HepG2 (cell line): ENCODE measurements at regions not wholly inside any gene's neighbourhood (a gene's known extent, or its start where the extent isn't known, plus 50 kb on each side); places are given as distances from the start of the nearest gene placed in this dataset.

Experiments
- ATAC-seq: fragments of 200-7000 bp; cut with Tn5 transposase; 3 replicates; pipeline ENCODE4 v1.9.1; 2020; ENCODE audit warnings: mild to moderate bottlenecking, moderate library complexity
- BruUV-seq: library from RNA; stranded (reverse); fragments of 400-500 nt; replicated peaks from 2 replicates; lab custom pipeline; 2021; lab: Mats Ljungman, UMichigan
- CTCF ChIA-PET: fragments of 300-600 bp; formaldehyde crosslinking; extraction: SDS; loops from one replicate; lab custom pipeline; 2021; ENCODE audit warnings: low total read pairs, inconsistent platforms, low intra/inter-chr PET ratio; lab: Yijun Ruan, JAX
- POLR2A ChIA-PET: fragments of 350-600 bp; sonication (Branson Sonifier 250); formaldehyde crosslinking; loops from one replicate; lab custom pipeline; 2020; ENCODE audit warnings: antibody characterized with exemption, inconsistent platforms; lab: Yijun Ruan, JAX
- DNase-seq: peaks from one replicate; pipeline ENCODE4 v3.0.0-alpha.2; 2015; ENCODE audit warnings: low spot score
- FAIRE-seq: peaks from 3 replicates; lab custom pipeline; 2011; peaks lifted over from hg19 to GRCh38; lab: Jason Lieb, UNC
- H2AFZ ChIP-seq: one replicate; pipeline ENCODE4 v1.6.1; 2011; ENCODE audit warnings: low read length, inconsistent platforms
- H3K27ac ChIP-seq: fragments of 300-600 bp; 3 replicates; pipeline ENCODE4 v1.8.0; 2011; ENCODE audit warnings: mixed run types, mild to moderate bottlenecking, mixed read lengths, low read length, inconsistent platforms; ENCODE audit not compliant: insufficient read depth; ENCODE audit errors: extremely low read length
- H3K27me3 ChIP-seq, 2 experiments: fragments of 200-600 bp in 1 of 2; 2 replicates in 1 of 2; 3 replicates in 1 of 2; pipeline versions ENCODE4 v1.6.0 to v1.8.0; 2011; ENCODE audit warnings: low read length in 2 of 2, mild to moderate bottlenecking in 2 of 2, moderate library complexity in 2 of 2, inconsistent platforms in 1 of 2; ENCODE audit not compliant: insufficient read depth in 2 of 2, control insufficient read depth in 1 of 2
- H3K36me3 ChIP-seq, 2 experiments: fragments of 200-600 bp in 1 of 2; replicated peaks in 1 of 2; 2 replicates in 1 of 2; 3 replicates in 1 of 2; pipeline versions ENCODE4 v1.5.1 to v1.8.0; 2011; ENCODE audit warnings: low read length in 2 of 2, inconsistent platforms in 1 of 2; ENCODE audit not compliant: insufficient read depth in 2 of 2, control insufficient read depth in 1 of 2
- H3K4me1 ChIP-seq: 2 replicates; pipeline ENCODE4 v1.5.1; 2012; ENCODE audit warnings: low read length, inconsistent platforms; ENCODE audit not compliant: insufficient read depth
- H3K4me2 ChIP-seq: 2 replicates; pipeline ENCODE4 v1.6.0; 2011; ENCODE audit warnings: low read depth, low read length, inconsistent platforms
- H3K4me3 ChIP-seq, 3 experiments: fragments of 200-600 bp in 1 of 3; sonication (generic), shearing (Covaris generic) in 1 of 3; replicated peaks in 1 of 3; 2 replicates each; pipeline ENCODE4 v1.5.1; 2011 to 2016; ENCODE audit warnings: low read length in 3 of 3, inconsistent platforms in 2 of 3, low read depth in 2 of 3, mild to moderate bottlenecking in 2 of 3, control low read depth in 1 of 3, mixed read lengths in 1 of 3; ENCODE audit not compliant: insufficient read depth in 1 of 3
- H3K79me2 ChIP-seq: one replicate; pipeline ENCODE4 v1.6.1; 2011; ENCODE audit warnings: low read length, inconsistent platforms; ENCODE audit not compliant: insufficient read depth
- H3K9ac ChIP-seq: 2 replicates; pipeline ENCODE4 v1.6.0; 2011; ENCODE audit warnings: mild to moderate bottlenecking, low read depth, low read length, inconsistent platforms; ENCODE audit not compliant: insufficient read depth
- H3K9me3 ChIP-seq: 2 replicates; pipeline ENCODE4 v1.5.1; 2012; ENCODE audit warnings: mild to moderate bottlenecking, low read length
- H4K20me1 ChIP-seq: 2 replicates; pipeline ENCODE4 v1.6.0; 2011; ENCODE audit warnings: inconsistent platforms, mild to moderate bottlenecking, low read length, moderate library complexity; ENCODE audit not compliant: insufficient read depth
- KDM5B ChIP-seq: sonication (generic); formaldehyde crosslinking; IDR thresholded peaks from 2 replicates; pipeline ENCODE4 v1.4.0; 2020; ENCODE audit warnings: missing genetic modification reagents, mild to moderate bottlenecking, borderline replicate concordance
- NAIF1 ChIP-seq: sonication (generic); formaldehyde crosslinking; IDR thresholded peaks from 2 replicates; pipeline ENCODE4 v1.5.0; 2020; ENCODE audit warnings: mild to moderate bottlenecking, missing genetic modification reagents, borderline replicate concordance
- NPAS2 ChIP-seq: sonication (generic); formaldehyde crosslinking; IDR thresholded peaks from 2 replicates; pipeline ENCODE4 v1.8.0; 2022; ENCODE audit warnings: mild to moderate bottlenecking, missing genetic modification reagents, borderline replicate concordance
- RARG ChIP-seq: sonication (generic); formaldehyde crosslinking; IDR thresholded peaks from 2 replicates; pipeline ENCODE4 v1.4.0; 2020; ENCODE audit warnings: low read depth, mild to moderate bottlenecking, missing genetic modification reagents
- TRIM24 ChIP-seq: sonication (generic); formaldehyde crosslinking; IDR thresholded peaks from 2 replicates; pipeline ENCODE4 v1.8.0; 2022; ENCODE audit warnings: mild to moderate bottlenecking, missing genetic modification reagents
- ZNF883 ChIP-seq: sonication (generic); formaldehyde crosslinking; IDR thresholded peaks from 2 replicates; pipeline ENCODE4 v1.5.1; 2020; ENCODE audit warnings: mild to moderate bottlenecking, missing genetic modification reagents; ENCODE audit errors: not compliant biosample characterization
- WGBS: methylation state at CpG from one replicate; pipeline ENCODE4 v1.1.6; 2017; ENCODE audit warnings: low lambda C conversion rate; 5-methylcytosine and 5-hydroxymethylcytosine counted together
- in situ Hi-C: cut with HindIII; loops from 2 replicates; pipeline ENCODE4 v1.10.0; 2017; ENCODE audit warnings: low pct_unique_long_range_greater_than_20kb; ENCODE audit not compliant: extremely low pct_ligation_motif_present
- intact Hi-C: fragments of 100-400 bp; cut with micrococcal nuclease; formaldehyde crosslinking; loops from one replicate; pipeline ENCODE4 v1.10.0; 2022; ENCODE audit not compliant: unreplicated experiment
- TF ChIP-seq, protein P1 (sequence below): IDR thresholded peaks from 2 replicates; pipeline ENCODE4 v1.6.1; 2016; ENCODE audit warnings: low read depth, borderline replicate concordance
- TF ChIP-seq, protein P2 (sequence below): sonication (generic); formaldehyde crosslinking; IDR thresholded peaks from 2 replicates; pipeline ENCODE4 v1.5.1; 2020; ENCODE audit warnings: mild to moderate bottlenecking, missing genetic modification reagents, borderline replicate concordance
- TF ChIP-seq, protein P3 (sequence below): sonication (generic); formaldehyde crosslinking; IDR thresholded peaks from 2 replicates; pipeline ENCODE4 v1.5.0; 2020; ENCODE audit warnings: mild to moderate bottlenecking, missing genetic modification reagents, borderline replicate concordance

DNA sequence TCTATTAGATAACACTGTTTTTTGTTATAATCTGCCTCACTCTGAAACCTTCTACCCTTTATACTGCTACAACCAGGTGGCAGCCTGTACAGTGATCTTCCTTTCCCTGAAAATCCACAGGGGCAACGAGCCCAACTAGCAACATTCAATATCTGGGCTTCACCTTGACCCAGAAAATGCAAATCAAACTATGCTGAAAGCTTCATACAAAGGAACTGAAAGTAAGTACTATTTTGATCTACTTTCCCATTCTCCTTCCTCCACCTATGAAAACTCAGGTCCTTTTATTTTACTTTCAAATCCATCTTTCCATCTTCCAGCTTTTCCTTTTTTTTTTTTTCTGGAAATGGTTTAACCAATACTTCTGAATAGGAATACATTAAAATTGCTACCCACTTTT is 175.8 kb upstream of the CCDC150 start:
- WGBS: 0% methylated on average over 1 of the region's 1 CpG
- Histone ChIP-seq H3K4me2 (no peak overlapping the region), H3K9me3 (no peaks in the 10 kb centered on the region), H4K20me1 (no peaks in the 10 kb centered on the region), H3K9ac (no peak overlapping the region), H3K36me3 (no peaks in the 10 kb centered on the region)
- POLR2A ChIA-PET: no interaction called here
- intact Hi-C loops: no loop called here
- BruUV-seq: no TSS peak
- FAIRE-seq (no peak), DNase-seq (no peak)
- no peak for TF ChIP-seq NPAS2 (CRISPR knock-in tag)
- no peak for TF ChIP-seq ZNF883
- TF ChIP-seq, protein P1, sequence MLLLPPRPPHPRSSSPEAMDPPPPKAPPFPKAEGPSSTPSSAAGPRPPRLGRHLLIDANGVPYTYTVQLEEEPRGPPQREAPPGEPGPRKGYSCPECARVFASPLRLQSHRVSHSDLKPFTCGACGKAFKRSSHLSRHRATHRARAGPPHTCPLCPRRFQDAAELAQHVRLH (CRISPR knock-in tag): no peak
- TF ChIP-seq RARG (CRISPR knock-in tag): no peak
- TF ChIP-seq, protein P2, sequence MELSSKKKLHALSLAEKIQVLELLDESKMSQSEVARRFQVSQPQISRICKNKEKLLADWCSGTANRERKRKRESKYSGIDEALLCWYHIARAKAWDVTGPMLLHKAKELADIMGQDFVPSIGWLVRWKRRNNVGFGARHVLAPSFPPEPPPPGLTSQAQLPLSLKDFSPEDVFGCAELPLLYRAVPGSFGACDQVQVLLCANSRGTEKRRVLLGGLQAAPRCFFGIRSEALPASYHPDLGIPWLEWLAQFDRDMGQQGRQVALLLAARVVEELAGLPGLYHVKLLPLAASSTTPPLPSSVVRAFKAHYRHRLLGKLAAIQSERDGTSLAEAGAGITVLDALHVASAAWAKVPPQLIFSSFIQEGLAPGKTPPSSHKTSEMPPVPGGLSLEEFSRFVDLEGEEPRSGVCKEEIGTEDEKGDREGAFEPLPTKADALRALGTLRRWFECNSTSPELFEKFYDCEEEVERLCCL: no peak
- TF ChIP-seq, all 625 proteins: peak for 0
- in situ Hi-C loops: no loop called here
- H3K27me3 ChIP-seq: 0 out of 5 replicates have a peak, but pooled peaks cover 0 to 5% of the 10 kb centered on the region in 2 experiments
- no peak overlapping the region for H2AFZ ChIP-seq
- CTCF ChIA-PET: no interaction called here
- no peaks in the 10 kb centered on the region for H3K79me2 ChIP-seq
- ATAC-seq: no peak
- H3K4me1 ChIP-seq: no peaks in the 10 kb centered on the region
- H3K27ac ChIP-seq: no peak overlapping the region
- no peak overlapping the region for H3K4me3 ChIP-seq

DNA sequence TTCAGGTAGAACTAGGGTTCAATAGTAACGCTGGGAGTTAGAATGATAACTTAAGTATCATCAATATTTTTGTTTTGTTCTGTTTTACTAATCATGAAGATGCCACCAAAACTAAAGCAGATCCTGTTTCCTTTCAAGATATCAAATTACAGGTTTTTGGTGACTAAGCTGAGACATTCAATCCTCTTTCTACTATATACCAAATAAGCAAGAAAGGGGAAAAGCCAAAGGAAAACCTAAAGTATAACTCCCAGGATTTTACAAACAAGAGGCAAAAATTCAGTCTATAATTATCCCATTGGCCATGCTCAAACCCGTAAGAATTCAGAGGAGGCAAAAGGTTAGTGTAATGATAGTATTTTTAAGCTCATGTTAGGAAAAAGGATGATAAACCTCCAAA is 175.2 kb upstream of the CCDC150 start:
- intact Hi-C loops (no loop called here), in situ Hi-C loops (no loop called here)
- no peaks in the 10 kb centered on the region for H3K79me2 ChIP-seq
- H3K36me3 ChIP-seq: no peaks in the 10 kb centered on the region
- H4K20me1 ChIP-seq: no peaks in the 10 kb centered on the region
- no peak overlapping the region for H3K27ac ChIP-seq
- ChIA-PET CTCF (no interaction called here), POLR2A (no interaction called here)
- H3K4me3 ChIP-seq: no peak overlapping the region
- no peak overlapping the region for H2AFZ ChIP-seq
- 0 out of 5 replicates have a peak, but pooled peaks cover 0 to 5% of the 10 kb centered on the region in 2 experiments for H3K27me3 ChIP-seq
- FAIRE-seq: no peak
- DNase-seq: no peak
- no peaks in the 10 kb centered on the region for H3K9me3 ChIP-seq
- 8% methylated on average over 2 of the region's 2 CpGs for WGBS
- no TSS peak for BruUV-seq
- ATAC-seq: no peak
- H3K4me2 ChIP-seq: no peak overlapping the region
- no peak overlapping the region for H3K9ac ChIP-seq
- H3K4me1 ChIP-seq: no peaks in the 10 kb centered on the region
- TF ChIP-seq TRIM24 (CRISPR knock-in tag): no peak
- TF ChIP-seq, protein P3, sequence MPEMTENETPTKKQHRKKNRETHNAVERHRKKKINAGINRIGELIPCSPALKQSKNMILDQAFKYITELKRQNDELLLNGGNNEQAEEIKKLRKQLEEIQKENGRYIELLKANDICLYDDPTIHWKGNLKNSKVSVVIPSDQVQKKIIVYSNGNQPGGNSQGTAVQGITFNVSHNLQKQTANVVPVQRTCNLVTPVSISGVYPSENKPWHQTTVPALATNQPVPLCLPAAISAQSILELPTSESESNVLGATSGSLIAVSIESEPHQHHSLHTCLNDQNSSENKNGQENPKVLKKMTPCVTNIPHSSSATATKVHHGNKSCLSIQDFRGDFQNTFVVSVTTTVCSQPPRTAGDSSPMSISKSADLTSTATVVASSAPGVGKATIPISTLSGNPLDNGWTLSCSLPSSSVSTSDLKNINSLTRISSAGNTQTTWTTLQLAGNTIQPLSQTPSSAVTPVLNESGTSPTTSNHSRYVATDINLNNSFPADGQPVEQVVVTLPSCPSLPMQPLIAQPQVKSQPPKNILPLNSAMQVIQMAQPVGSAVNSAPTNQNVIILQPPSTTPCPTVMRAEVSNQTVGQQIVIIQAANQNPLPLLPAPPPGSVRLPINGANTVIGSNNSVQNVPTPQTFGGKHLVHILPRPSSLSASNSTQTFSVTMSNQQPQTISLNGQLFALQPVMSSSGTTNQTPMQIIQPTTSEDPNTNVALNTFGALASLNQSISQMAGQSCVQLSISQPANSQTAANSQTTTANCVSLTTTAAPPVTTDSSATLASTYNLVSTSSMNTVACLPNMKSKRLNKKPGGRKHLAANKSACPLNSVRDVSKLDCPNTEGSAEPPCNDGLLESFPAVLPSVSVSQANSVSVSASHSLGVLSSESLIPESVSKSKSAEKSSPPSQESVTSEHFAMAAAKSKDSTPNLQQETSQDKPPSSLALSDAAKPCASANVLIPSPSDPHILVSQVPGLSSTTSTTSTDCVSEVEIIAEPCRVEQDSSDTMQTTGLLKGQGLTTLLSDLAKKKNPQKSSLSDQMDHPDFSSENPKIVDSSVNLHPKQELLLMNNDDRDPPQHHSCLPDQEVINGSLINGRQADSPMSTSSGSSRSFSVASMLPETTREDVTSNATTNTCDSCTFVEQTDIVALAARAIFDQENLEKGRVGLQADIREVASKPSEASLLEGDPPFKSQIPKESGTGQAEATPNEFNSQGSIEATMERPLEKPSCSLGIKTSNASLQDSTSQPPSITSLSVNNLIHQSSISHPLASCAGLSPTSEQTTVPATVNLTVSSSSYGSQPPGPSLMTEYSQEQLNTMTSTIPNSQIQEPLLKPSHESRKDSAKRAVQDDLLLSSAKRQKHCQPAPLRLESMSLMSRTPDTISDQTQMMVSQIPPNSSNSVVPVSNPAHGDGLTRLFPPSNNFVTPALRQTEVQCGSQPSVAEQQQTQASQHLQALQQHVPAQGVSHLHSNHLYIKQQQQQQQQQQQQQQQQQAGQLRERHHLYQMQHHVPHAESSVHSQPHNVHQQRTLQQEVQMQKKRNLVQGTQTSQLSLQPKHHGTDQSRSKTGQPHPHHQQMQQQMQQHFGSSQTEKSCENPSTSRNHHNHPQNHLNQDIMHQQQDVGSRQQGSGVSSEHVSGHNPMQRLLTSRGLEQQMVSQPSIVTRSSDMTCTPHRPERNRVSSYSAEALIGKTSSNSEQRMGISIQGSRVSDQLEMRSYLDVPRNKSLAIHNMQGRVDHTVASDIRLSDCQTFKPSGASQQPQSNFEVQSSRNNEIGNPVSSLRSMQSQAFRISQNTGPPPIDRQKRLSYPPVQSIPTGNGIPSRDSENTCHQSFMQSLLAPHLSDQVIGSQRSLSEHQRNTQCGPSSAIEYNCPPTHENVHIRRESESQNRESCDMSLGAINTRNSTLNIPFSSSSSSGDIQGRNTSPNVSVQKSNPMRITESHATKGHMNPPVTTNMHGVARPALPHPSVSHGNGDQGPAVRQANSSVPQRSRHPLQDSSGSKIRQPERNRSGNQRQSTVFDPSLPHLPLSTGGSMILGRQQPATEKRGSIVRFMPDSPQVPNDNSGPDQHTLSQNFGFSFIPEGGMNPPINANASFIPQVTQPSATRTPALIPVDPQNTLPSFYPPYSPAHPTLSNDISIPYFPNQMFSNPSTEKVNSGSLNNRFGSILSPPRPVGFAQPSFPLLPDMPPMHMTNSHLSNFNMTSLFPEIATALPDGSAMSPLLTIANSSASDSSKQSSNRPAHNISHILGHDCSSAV: no peak
- no peak for TF ChIP-seq NAIF1
- no peak for TF ChIP-seq KDM5B
